OCI-LY3 (cell line): ENCODE measurements at regions not wholly inside any gene's neighbourhood (a gene's known extent, or its start where the extent isn't known, plus 50 kb on each side); places are given as distances from the start of the nearest gene placed in this dataset.

Experiments used
- H2AFZ ChIP-seq: fragments of 200-600, 300-600 bp; shearing (Covaris generic); 2 replicates; pipeline ENCODE4 v1.6.0; 2014; ENCODE audit warnings: antibody characterized with exemption, low read depth, low read length
- H3K27ac ChIP-seq: fragments of 200-600, 300-600 bp; sonication (generic); 2 replicates; pipeline ENCODE4 v1.5.1; 2014; ENCODE audit warnings: mild to moderate bottlenecking, low read length, moderate library complexity, mixed read lengths
- H3K27me3 ChIP-seq: fragments of 200-600, 300-600 bp; sonication (generic); 2 replicates; pipeline ENCODE4 v1.6.1; 2014; ENCODE audit warnings: low read depth, low read length, mixed read lengths
- H3K36me3 ChIP-seq: fragments of 200-600, 300-600 bp; sonication (generic); replicated peaks from 2 replicates; pipeline ENCODE3; 2014; ENCODE audit warnings: low read depth, low read length, mixed read lengths
- H3K4me1 ChIP-seq: fragments of 300-600, 200-600 bp; sonication (generic); 2 replicates; pipeline ENCODE4 v1.6.1; 2014; ENCODE audit warnings: low read length, mixed read lengths
- H3K4me2 ChIP-seq: fragments of 200-600, 300-600 bp; sonication (generic); 2 replicates; pipeline ENCODE4 v1.6.1; 2014; ENCODE audit warnings: low read length, mixed read lengths
- H3K4me3 ChIP-seq: fragments of 300-600, 200-600 bp; sonication (generic); 2 replicates; pipeline ENCODE4 v1.5.1; 2014; ENCODE audit warnings: antibody characterized with exemption, mild to moderate bottlenecking, low read length, moderate library complexity
- H3K79me2 ChIP-seq: fragments of 300-600, 200-600 bp; shearing (Covaris generic); 2 replicates; pipeline ENCODE4 v1.6.1; 2014; ENCODE audit warnings: mild to moderate bottlenecking, low read length, mixed read lengths
- H3K9ac ChIP-seq: fragments of 300-600, 200-600 bp; shearing (Covaris generic); 2 replicates; pipeline ENCODE4 v1.6.0; 2014; ENCODE audit warnings: mild to moderate bottlenecking, low read length, moderate library complexity
- H3K9me3 ChIP-seq: fragments of 200-600, 300-600 bp; shearing (Covaris generic); 2 replicates; pipeline ENCODE4 v1.6.1; 2014; ENCODE audit warnings: low read length, mixed read lengths; ENCODE audit not compliant: insufficient read depth
- H4K20me1 ChIP-seq: fragments of 200-600, 300-600 bp; sonication (generic); 2 replicates; pipeline ENCODE4 v1.6.1; 2016; ENCODE audit warnings: low read length, mixed read lengths; ENCODE audit not compliant: insufficient read depth
- EZH2phosphoT487 ChIP-seq: fragments of 200-600 bp; shearing (Covaris generic); IDR thresholded peaks from 2 replicates; pipeline ENCODE4 v1.6.1; 2018; ENCODE audit warnings: antibody characterized with exemption, mixed run types, low read depth
- TF ChIP-seq, protein P1 (sequence below): fragments of 200-600, 300-600 bp; sonication (generic); IDR thresholded peaks from 2 replicates; pipeline ENCODE4 v1.5.1; 2014; ENCODE audit warnings: antibody characterized with exemption, low read length, low read depth

DNA sequence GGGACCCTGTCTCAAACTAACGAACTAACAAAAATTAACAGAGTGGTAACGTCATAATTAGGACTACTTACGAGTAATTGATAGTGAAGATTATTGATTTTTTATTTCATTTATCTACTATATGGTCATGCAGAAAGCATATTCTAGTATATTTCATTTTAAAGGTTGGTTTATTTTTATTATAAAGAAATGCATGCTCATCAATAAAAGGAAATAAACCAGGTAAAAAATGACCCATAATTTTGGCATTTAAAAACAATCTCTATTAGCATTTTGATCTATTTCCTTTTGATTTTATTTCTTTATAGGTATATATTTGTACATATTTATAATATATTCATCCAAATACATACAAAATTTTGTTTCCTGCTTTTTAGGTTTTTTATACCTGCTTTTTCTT is 401.4 kb upstream of the ID4 start:
- TF ChIP-seq EZH2phosphoT487: no peak
- TF ChIP-seq, protein P1, sequence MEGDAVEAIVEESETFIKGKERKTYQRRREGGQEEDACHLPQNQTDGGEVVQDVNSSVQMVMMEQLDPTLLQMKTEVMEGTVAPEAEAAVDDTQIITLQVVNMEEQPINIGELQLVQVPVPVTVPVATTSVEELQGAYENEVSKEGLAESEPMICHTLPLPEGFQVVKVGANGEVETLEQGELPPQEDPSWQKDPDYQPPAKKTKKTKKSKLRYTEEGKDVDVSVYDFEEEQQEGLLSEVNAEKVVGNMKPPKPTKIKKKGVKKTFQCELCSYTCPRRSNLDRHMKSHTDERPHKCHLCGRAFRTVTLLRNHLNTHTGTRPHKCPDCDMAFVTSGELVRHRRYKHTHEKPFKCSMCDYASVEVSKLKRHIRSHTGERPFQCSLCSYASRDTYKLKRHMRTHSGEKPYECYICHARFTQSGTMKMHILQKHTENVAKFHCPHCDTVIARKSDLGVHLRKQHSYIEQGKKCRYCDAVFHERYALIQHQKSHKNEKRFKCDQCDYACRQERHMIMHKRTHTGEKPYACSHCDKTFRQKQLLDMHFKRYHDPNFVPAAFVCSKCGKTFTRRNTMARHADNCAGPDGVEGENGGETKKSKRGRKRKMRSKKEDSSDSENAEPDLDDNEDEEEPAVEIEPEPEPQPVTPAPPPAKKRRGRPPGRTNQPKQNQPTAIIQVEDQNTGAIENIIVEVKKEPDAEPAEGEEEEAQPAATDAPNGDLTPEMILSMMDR: no peak
- Histone ChIP-seq H3K27ac (no peak overlapping the region), H3K36me3 (no peaks in the 10 kb centered on the region), H3K4me3 (no peak overlapping the region), H3K4me2 (no peak overlapping the region), H4K20me1 (no peaks in the 10 kb centered on the region), H3K9ac (no peak overlapping the region), H3K79me2 (no peaks in the 10 kb centered on the region), H3K4me1 (0 out of 2 replicates have a peak, but pooled peaks cover 6% of the 10 kb centered on the region), H3K27me3 (no peaks in the 10 kb centered on the region), H3K9me3 (no peaks in the 10 kb centered on the region), H2AFZ (no peak overlapping the region)

DNA sequence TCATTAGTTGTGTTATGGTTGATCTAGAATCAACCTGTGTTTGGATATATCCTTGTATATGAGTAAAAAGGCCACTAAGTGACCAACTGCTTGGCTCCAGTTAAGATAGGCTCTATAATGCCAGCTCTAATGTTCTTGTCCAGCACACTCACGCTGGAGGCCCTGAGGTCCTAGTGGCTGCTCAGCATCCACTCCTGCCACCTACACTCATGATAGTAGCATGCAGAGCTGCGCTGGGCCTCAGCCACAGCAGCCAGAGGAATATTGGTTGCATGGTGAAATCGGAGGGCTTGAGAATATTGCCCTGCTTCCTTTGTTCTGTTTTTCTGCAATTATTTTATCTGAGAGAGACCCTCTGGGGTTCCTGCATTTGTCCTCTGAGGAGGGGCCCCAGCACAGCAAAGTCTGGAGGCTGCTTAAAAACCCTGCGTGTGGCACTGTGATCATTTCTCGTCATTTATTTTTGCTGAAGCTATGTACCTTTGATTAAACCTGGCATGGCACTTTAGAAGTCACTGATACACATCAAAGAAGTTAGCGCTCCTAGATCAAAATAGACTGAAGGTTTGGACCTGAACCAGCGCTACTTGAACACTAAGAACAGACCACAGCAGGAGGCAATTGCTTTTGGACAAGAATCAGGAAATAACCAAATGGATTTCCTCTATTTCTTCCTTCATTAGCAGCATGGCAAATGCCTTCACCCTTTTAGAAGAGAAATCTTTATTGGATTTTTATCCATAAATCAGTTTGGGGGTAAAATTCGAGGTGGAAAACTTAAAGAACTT is 398.4 kb upstream of the ID4 start:
- no peaks in the 10 kb centered on the region for H3K36me3 ChIP-seq
- no peaks in the 10 kb centered on the region for H3K9me3 ChIP-seq
- H2AFZ ChIP-seq: no peak overlapping the region

DNA sequence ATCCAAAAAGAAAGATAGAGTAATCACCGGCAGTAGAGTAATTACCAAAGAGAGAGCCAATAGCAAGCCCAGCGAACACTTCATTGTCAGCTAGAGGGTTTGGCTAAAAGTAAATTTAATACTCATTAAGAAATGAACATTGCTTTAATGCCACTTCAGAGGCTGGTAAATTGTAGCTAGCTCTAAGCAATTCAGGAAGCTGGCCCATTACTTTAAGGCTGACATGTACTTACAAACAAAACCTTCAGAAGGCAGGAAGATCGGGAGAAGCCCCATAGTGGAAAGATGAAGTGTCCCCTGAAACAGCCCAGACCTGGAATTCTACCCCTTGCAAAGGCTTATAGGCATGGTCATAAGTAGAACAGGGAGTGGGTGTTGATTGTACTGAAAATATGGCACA is 396.6 kb upstream of the ID4 start:
- Histone ChIP-seq H2AFZ (no peak overlapping the region), H3K4me3 (no peak overlapping the region), H3K9ac (no peak overlapping the region), H3K27me3 (no peaks in the 10 kb centered on the region), H3K27ac (no peak overlapping the region), H3K9me3 (no peaks in the 10 kb centered on the region), H4K20me1 (no peaks in the 10 kb centered on the region), H3K4me2 (no peak overlapping the region), H3K79me2 (no peaks in the 10 kb centered on the region), H3K36me3 (no peaks in the 10 kb centered on the region), H3K4me1 (no peaks in the 10 kb centered on the region)
- TF ChIP-seq, protein P1: no peak
- TF ChIP-seq EZH2phosphoT487: no peak

More for the DNA sequence above, 398.4 kb upstream of the ID4 start:
- Histone ChIP-seq H3K4me1 (no peaks in the 10 kb centered on the region), H4K20me1 (no peaks in the 10 kb centered on the region), H3K9ac (no peak overlapping the region), H3K4me2 (no peak overlapping the region), H3K27ac (no peak overlapping the region), H3K4me3 (no peak overlapping the region), H3K27me3 (no peaks in the 10 kb centered on the region), H3K79me2 (no peaks in the 10 kb centered on the region)
- TF ChIP-seq, protein P1: no peak
- no peak for TF ChIP-seq EZH2phosphoT487

DNA sequence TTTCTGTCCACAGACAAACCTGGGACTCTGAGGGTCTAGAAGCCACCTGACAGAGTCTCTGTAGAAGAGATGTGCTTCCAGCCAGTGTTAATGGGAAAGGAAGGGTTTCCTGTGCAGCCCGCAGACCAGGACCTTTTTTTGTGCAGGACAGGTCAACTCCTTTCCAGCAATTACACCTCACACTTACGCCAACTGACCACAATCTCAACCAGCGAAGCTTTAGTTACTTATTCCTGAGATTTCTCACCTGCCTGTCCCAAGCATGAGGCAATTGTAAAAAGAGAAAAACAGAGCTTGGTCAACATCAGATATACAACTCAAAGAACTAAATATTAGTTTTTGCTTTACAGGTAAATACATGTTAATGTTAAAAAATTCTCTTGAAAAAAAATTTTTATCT is 393.8 kb upstream of the ID4 start:
- TF ChIP-seq, protein P1: no peak
- TF ChIP-seq EZH2phosphoT487: no peak
- H3K9ac ChIP-seq: no peak overlapping the region
- no peak overlapping the region for H3K27ac ChIP-seq
- H3K36me3 ChIP-seq: no peaks in the 10 kb centered on the region
- no peak overlapping the region for H3K4me3 ChIP-seq
- H3K9me3 ChIP-seq: no peaks in the 10 kb centered on the region
- H3K4me2 ChIP-seq: no peak overlapping the region
- H3K27me3 ChIP-seq: no peaks in the 10 kb centered on the region
- no peaks in the 10 kb centered on the region for H3K4me1 ChIP-seq
- H4K20me1 ChIP-seq: no peaks in the 10 kb centered on the region
- no peaks in the 10 kb centered on the region for H3K79me2 ChIP-seq
- no peak overlapping the region for H2AFZ ChIP-seq
